LHCN-M2 (cell line): ENCODE measurements at regions not wholly inside any gene's neighbourhood (a gene's known extent, or its start where the extent isn't known, plus 50 kb on each side); places are given as distances from the start of the nearest gene placed in this dataset.

Experiments used
- DNase-seq: peaks from one replicate; pipeline ENCODE4 v3.0.0-alpha.2; 2012; ENCODE audit warnings: low read depth

DNA sequence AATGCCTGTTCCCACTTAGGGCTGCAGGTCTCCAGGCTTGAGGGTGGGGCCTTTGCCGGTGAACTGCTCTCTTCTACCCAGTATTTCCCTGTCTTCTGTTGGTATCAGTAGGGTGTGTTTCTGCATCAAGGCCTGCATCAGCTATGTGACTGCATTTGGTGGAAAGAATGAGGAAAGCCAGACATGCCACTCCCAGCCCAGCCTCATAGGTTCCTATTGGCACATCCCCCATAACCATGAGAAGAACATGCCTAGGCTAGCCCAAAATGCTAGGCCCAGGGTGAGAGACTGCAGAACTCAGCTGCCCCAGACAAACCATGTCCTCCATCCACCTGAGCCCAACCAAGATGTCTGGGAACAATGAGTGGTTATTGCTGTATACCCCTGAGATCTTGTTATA lies 380.3 kb upstream of the ADARB2 start:
- DNase-seq, result no peak

DNA sequence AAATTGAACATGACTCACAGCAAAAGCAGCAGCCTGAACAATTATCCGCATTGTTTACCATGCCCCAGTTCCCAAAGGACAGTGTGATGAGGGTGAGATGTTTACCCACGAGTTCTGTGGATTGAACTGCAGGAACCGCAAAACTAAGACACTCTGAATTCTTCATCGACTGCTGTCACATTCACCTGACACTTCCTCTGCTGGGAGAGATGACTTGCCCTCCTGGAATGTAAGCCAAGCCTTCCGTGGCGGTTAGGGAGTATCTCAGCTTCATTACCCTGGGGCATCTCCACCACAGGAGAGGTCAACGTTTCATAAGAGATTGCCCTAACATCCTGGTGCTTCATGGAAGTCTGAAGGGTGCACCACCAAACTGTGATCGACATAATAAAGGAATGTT lies 374.6 kb upstream of the ADARB2 start:
- peak; percentile 69 for DNase-seq

DNA sequence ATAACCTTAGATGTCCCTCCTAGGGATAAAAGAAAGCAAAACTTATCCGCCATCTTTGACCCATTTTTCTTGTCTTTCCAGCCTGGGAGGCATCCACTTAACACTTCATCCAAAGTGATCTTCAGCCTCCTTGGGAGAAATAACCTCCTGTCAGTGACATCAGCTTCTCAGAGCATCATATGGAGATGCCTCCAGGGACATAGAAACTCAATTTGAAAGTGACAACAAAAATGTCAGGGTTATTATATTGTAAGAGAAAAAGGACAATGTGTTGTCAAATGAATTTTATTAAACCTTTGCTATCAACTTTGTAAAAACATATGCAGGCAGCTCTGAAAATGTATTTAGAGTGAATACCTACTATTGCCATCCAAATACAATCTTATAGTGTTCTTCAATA lies 371.2 kb upstream of the ADARB2 start:
- no peak for DNase-seq

DNA sequence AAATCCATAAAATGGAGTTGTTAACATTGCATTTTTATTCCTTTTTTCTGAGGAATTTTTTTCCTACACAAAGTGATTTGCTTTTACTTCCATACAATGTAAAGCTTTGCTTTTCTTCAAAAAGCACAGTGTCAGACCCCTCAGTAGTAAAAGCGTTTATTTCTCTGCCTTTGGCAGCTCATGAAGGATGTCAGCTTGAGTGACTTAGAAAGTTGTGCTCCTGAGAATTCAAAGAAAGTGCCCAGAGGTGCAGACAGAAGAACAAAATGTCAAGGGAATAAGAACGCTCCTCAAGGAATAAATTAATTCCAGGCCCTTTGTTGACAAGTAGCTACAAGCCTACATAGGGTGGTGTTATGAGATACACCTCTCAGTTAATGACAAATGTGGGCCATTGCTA lies 369.3 kb upstream of the ADARB2 start:
- DNase-seq, result no peak

DNA sequence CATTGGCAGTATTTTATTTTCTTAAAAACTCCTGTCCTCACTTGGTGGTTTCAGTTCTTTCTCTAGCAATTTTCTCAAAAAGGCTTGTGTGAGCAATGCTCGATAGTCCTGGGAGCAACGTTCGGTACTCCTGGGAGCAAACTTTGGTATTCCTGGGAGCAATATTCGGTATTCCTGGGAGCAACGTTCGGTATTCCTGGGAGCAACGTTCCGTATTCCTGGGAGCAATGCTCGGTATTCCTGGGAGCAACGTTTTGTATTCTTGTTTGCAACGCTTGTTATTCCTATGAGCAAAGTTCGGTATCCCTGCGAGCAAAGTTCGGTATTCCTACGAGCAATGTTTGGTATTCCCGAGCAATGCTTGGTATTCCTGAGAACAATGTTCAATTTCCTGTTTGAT lies 362.0 kb upstream of the ADARB2 start:
- DNase-seq, result no peak

DNA sequence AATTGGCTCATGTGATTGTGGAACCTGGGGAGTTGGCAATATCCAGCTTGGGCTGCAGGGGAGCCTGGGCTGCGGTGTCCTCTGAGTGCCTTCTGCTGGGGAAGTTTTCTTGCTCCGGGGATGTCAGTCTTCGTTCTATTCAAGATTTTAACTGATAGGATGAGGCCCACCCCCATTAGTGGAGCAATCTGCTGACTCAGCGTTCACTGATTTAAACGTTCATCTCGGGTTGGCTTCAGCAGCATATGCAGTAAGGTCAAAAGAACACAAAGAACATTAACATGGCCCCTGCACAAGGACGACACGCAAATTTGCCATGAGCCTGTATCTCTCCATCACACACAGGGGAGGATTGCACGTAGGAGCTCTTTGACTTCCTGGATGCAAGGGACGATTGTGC lies 360.6 kb upstream of the ADARB2 start:
- no peak for DNase-seq

DNA sequence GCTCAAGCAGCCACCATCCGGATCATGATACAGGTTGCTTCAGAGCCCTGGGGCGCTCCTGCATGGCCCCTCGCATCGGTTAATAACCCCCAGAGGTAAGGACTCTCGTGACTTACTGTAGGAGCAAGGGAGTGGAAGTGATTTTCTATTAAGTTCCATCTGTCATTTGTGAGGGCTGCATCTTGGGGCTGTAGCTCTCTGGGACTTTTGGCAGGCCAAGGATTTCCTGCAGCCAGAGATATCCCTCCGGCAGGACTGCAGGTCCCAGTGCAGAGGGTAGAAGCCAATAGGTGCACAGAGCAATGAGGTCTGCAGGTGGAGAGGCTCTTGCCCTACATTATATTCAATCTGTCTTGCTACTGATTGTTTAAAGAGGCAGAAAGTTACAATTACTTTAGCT lies 356.8 kb upstream of the ADARB2 start:
- no peak for DNase-seq

DNA sequence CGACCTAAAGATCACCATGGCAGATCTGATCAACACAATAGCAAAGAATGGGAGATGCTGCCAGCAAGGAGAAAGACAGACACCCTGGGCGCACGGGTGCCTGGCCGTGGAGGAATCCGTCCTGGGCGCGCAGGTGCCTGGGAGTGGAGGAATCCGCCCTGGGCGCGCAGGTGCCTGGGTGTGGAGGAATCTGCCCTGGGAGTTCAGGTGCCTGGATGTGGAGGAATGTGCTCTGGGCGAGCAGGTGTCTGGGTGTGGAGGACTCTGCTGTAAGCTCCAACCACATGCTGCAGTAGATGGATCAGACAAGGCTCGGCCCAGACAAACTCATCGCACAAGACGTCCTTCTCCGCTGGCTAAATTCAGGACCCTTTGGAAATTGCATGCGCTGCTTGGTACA lies 346.3 kb upstream of the ADARB2 start:
- no peak for DNase-seq

DNA sequence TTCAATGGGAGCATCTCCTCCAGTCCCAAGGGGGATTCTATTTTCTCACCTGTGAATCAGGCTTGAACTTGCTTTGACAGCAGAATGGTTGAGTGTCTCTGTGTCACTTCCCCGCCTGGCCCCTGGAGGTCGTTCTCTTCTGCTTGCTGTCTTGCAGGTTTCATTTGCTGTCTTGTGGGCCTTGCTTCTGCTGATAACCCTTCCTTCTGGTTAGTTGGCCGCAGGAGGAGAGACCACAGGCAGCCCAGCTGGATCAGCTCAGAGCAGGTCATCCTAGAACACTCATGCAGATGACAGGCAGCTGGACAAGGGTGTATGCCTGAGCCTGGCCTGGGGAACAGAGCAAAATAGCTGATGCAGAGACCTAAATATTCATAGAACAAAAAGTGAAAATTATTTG lies 344.2 kb upstream of the ADARB2 start:
- no peak for DNase-seq

DNA sequence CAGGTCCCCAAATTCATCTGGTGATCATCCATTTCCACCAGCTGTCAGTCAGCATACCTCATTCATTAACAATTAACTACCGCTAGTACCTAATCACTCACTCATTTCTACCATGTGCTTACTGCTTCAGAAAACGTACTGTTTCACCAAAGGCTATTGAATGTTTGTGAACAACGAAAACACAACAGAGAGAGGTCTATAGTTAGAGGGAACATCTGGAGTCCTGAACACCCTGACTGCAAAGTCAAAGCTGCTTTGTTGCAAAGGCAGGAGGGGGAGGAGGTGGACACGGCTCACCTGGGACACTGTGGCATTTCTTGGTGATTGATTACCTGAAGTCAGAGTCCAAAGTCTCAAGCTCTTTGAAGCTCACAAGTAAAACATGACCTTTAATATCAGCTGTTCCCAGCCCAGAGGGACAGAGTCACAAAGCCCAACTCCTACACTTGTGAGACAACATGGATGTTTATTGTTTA lies 342.3 kb upstream of the ADARB2 start:
- no peak for DNase-seq

DNA sequence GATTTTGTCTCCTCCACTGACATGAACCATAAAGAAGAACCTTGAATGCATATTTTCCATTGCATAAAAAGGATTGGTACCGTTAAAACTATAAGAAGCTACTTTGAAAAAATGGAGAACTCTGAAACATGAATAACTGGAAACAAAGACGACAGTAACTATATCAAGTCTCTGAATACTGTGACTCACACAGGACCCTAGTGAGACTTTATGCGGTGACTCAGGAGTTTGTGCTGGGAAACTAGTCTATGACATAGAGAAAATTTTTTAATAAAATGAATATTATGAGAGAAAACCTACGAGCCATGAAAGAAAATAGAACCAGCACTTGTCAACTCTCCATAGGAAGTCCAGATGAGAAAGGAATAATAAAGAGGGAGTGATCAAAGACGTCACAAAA lies 339.9 kb upstream of the ADARB2 start:
- DNase-seq, result no peak

DNA sequence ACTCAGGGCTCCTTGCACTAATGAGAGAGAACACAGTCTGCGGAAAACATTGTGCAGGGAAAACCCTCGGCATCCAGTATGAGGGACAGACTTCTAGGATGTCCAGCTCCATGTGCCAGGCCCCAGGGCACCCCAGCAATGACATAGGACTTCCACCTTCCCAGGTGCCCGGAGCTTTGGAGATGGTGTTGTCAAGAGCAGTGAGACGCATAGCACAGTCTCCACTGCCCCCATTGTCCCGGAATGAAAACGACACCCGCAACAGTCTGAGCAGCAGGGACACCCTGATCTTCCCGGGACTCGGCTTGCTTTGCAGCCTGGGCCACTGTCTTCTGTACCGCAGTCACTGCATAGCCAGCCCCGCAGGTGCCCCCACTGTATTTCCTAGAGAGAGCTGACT lies 339.2 kb upstream of the ADARB2 start:
- DNase-seq, result no peak

DNA sequence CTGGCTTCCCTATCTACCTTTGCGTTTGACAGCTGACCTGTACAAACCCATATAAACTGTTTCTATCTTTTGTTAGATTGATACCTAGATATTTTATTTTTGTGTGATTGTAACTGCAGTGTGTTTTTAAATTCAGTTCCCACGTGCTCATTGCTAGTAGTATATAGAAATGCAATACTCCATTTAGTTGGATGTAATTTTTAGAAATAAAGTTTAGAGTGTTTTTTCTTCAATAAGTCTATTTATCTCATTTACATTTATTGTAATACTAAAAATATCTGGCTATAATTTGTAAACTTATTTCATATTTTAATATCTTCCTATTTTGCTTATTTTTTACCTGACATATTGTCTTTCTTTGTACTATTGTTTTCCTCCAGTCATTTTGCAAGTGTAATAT lies 329.7 kb upstream of the ADARB2 start:
- no peak for DNase-seq

DNA sequence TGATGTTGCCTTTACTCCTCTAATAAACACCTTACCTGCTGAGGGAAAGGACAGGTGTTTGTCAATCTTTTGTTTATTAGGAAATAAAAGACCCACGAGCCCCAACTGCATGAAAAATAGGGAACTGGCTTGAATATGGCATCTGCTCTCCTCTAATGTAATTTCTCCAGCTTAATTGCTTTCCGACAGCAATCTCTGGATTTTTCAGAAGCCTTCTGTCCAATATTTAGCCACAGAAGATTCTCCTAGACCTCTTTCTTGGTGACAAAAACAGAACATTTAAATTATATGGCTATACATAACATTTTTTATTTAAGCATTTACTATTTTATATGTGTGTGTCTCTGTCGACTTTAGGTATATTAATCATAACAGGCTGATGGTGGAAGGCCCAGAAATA lies 317.4 kb upstream of the ADARB2 start:
- no peak for DNase-seq

DNA sequence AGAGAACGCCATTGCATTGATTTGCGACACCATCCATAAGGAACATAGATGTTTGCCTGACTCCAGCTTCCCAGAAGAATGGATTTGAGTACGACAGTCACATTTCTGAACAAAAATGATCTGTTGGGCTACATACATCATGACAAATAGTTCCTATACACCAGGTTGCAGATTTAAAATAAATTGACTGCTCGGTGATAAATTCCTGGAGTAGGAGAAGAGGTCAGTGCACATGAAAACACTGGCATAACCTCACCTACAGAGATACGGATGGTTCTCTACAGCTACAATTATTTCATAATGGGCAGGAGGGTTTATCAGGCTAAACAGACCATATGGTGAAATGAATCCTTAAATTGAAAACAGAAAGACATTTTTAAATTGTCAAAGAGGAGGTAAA lies 316.5 kb upstream of the ADARB2 start:
- no peak for DNase-seq

DNA sequence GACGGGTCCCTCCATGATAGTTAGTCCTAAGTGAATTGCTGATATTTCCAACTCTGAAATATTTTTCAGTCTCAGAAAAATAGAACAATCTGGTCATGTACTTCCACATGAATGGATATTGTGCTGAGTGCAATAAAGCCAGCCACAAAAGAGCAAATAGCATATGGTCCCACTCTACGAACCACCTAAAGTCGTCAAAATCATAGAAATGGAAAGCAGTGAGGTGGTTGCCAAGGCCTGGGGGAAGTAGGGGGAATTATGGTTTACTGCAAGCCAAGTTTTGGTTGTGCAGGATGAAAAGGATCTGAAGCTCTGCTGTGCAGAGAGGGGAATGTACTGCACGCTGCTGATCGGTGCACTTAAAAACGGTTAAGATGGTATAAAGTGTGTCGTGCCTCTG lies 313.8 kb upstream of the ADARB2 start:
- no peak for DNase-seq

DNA sequence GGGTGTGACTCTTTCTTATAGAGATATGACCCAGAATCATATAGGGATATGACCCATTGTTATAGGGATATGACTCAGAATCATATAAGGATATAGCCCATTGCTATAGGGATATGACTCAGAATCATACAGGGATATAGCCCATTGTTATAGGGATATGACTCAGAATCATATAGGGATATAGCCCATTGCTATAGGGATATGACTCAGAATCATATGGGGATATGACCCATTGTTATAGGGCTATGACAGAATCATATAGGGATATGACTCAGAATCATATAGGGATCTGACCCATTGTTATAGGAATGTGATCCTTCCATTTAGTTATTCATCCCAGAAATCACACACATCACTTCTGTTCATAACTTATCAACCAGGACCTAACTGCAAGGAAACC lies 312.2 kb upstream of the ADARB2 start:
- DNase-seq, result no peak

DNA sequence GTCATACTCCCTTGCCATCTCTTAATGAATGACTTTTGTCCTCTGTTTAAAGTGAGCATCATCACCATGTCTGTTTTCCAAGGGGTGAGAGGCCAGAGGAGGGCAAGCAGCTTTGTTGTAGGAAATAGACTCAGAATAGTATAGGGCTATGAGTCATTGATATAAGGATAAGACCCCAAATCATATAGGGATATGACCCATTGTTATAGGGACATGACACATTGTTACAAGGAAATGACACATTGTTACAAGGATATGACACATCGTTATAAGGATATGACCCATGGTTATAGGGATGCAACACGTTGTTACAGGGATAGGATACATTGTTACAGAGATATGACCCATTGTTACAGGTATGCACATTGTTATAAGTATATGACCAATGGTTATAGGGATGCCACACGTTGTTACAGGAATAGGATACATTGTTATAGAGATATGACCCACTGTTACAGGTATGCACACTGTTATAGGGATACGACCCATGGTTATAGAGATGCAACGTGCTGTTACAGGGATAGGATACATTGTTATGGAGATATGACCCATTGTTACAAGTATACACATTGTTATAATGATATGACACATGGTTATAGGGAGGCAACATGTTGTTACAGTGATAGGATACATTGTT lies 311.1 kb upstream of the ADARB2 start:
- no peak for DNase-seq

DNA sequence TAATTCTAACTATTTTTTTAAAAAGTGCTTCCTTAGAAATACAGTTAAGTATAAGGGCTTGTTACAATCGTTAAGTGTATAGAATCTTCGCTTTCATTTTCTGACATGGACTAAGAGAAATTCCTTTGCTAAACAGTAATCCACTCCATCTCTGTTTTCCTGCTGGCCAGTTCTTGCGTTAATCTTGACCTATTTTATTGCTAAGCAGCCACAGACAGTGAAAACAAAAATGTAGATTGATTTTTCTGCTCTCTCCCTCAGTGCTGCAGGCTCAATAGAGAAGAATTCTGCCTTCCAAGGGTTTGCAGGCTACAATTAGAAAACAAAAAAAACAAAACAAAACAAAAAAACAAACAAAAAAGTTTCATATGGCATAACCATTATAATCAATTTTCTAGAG lies 310.4 kb upstream of the ADARB2 start:
- DNase-seq, result no peak

DNA sequence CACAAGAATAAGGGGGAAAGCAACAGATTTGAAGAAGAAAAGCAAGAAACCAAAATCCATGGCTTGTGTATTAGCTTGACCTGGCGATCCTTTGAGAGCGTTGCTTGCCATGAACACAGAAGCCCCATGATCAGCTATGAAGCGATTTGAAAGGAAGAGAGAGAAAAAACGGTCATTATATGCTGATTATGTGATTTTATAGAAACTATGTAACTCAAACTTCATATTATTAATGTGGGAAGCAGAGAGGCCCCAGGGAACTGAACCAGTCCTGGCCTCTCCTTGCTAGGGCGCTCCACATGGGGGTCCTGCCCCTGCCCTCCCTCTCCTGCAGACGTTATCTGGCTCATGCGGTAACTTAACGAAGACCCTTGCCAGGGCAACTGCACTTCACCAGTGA lies 306.1 kb upstream of the ADARB2 start:
- no peak for DNase-seq

DNA sequence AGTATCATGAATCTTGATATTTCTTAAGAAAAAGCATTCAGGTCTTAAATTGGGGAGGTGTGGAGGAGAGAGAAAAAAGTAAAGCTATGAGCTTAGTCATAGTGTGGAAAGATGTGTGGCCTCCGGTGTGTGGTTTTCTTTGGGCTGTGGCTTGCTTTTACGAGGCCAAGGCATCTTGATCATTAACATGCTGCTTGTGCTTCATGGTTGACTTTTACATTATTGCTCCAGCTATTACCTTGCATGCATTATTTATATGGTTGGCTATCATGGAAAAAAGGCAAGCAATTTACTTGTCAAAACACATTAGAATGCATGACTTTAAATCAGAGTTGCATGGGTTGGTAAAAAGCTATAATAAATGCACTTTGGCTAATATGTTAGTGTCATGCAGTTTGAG lies 300.7 kb upstream of the ADARB2 start:
- no peak for DNase-seq

DNA sequence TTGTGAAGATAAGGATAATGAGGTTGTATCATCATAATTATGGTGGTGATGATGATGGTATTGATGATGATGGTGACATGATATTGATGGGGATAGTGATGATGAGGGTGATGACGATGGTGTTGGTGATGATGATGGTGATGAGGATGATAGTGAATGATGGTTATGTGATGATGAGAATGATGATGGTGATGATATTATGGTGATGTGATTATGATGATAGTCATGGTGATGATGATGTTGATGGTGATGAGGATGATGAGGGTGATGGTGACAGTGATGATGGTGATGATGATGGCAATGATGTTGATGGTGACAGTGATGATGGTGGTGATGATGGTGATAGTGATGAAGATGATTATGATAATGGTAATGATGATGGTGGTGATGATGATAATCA lies 299.9 kb upstream of the ADARB2 start:
- no peak for DNase-seq

DNA sequence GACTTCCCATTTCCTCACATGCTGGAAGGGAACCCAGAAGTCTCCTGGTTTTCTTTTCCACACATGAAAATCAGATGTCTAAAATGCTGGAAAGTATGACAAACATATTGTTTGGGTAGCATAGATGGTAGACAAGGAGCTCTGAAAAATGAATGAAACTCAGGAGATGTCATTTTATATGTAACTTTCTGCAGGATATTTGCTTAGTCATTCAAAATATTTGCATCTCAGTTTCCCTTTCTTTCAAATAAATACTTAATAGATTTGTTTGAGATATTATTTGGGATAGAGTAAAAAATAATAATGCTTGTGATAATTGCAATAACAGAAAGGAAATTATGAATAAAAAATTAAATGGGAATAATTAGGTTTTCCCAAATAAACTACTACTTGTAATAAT lies 298.9 kb upstream of the ADARB2 start:
- no peak for DNase-seq

DNA sequence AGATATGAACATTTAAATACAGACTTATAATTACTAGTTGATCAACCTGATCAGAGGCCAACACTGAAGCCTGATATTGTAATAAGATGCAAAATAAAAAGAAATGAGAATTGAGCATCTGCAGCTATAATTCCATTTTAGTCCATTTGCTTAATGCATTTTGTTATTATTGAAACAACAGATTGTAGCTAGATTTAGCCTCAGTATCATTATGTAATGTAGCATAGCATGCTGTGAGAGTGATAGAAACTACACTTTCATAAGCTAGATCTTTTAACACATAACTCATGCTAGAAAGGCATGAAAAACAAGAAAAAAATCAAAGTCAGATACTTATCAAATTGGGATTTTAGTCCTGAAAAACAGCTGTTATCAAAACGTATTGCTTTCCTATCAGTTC lies 292.7 kb upstream of the ADARB2 start:
- DNase-seq, result no peak
